ENCODE measurements at regions not wholly inside any gene's neighbourhood (a gene's known extent, or its start where the extent isn't known, plus 50 kb on each side); places are given as distances from the start of the nearest gene placed in this dataset.

- TF ChIP-seq EZH2 (IDR thresholded peaks at IDR 0.05; ENCODE audit: low read length, missing control alignments) = no peak
- TF ChIP-seq CTCF (conservative IDR thresholded peaks at IDR 0.05 in 1 of 2, IDR thresholded peaks at IDR 0.05 in 1 of 2; ENCODE audit: low read depth in 1 of 2, low read length in 2 of 2) = no peak
Observed at GRCh38 chr15:95409626-95410310, 920.7 kb upstream of the NR2F2 start.

All from fibroblast of lung (primary cell).